Karpas-422 (cell line): ENCODE measurements at regions not wholly inside any gene's neighbourhood (a gene's known extent, or its start where the extent isn't known, plus 50 kb on each side); places are given as distances from the start of the nearest gene placed in this dataset.
"Not testable (repeated sequence)": the region's sequence is repeated elsewhere in the genome, so short reads cannot be mapped to it uniquely, and the experiment has no call there.

Source experiments
- DNase-seq: peaks from one replicate; pipeline ENCODE4 v3.0.0-alpha.2; 2015
- H2AFZ ChIP-seq: fragments of 200-600 bp; sonication (generic); 2 replicates; pipeline ENCODE4 v1.6.1; 2014; ENCODE audit warnings: antibody characterized with exemption, low read length, mixed read lengths
- H3K27ac ChIP-seq: fragments of 200-600 bp; sonication (generic); 2 replicates; pipeline ENCODE4 v1.5.1; 2014; ENCODE audit warnings: mild to moderate bottlenecking, low read length, moderate library complexity
- H3K27me3 ChIP-seq: fragments of 200-600 bp; sonication (generic); 2 replicates; pipeline ENCODE4 v1.6.1; 2014; ENCODE audit warnings: low read length, mixed read lengths
- H3K36me3 ChIP-seq: fragments of 200-600 bp; sonication (generic); 2 replicates; pipeline ENCODE4 v1.6.1; 2014; ENCODE audit warnings: low read length, mixed read lengths; ENCODE audit not compliant: insufficient read depth
- H3K4me1 ChIP-seq: fragments of 200-600 bp; sonication (generic); 2 replicates; pipeline ENCODE4 v1.6.1; 2014; ENCODE audit warnings: mild to moderate bottlenecking, low read length, mixed read lengths
- H3K4me2 ChIP-seq: fragments of 200-600 bp; sonication (generic); 2 replicates; pipeline ENCODE4 v1.6.1; 2014; ENCODE audit warnings: low read length, low read depth, mild to moderate bottlenecking; ENCODE audit not compliant: poor library complexity, severe bottlenecking
- H3K4me3 ChIP-seq: fragments of 200-600 bp; sonication (generic); 2 replicates; pipeline ENCODE4 v1.5.1; 2014; ENCODE audit warnings: mild to moderate bottlenecking, antibody characterized with exemption, low read length, mixed read lengths
- H3K79me2 ChIP-seq: fragments of 200-600 bp; sonication (generic); 2 replicates; pipeline ENCODE4 v1.6.1; 2014; ENCODE audit warnings: mild to moderate bottlenecking, low read length, mixed read lengths
- H3K9ac ChIP-seq: fragments of 200-600 bp; sonication (generic); 2 replicates; pipeline ENCODE4 v1.6.0; 2014; ENCODE audit warnings: low read length
- H3K9me2 ChIP-seq: fragments of 200-600 bp; sonication (generic), shearing (Covaris generic); replicated peaks from 2 replicates; pipeline ENCODE4 v1.6.0; 2014; ENCODE audit warnings: mild to moderate bottlenecking, low read length, moderate library complexity; ENCODE audit not compliant: insufficient read depth
- H3K9me3 ChIP-seq: fragments of 300-700, 200-600 bp; sonication (generic); 2 replicates; pipeline ENCODE4 v1.6.1; 2014; ENCODE audit warnings: low read length, mixed read lengths
- H4K20me1 ChIP-seq: fragments of 200-600 bp; sonication (generic); 2 replicates; pipeline ENCODE4 v1.6.1; 2014; ENCODE audit warnings: mild to moderate bottlenecking, antibody characterized with exemption, low read length, low read depth; ENCODE audit not compliant: insufficient read depth

DNA sequence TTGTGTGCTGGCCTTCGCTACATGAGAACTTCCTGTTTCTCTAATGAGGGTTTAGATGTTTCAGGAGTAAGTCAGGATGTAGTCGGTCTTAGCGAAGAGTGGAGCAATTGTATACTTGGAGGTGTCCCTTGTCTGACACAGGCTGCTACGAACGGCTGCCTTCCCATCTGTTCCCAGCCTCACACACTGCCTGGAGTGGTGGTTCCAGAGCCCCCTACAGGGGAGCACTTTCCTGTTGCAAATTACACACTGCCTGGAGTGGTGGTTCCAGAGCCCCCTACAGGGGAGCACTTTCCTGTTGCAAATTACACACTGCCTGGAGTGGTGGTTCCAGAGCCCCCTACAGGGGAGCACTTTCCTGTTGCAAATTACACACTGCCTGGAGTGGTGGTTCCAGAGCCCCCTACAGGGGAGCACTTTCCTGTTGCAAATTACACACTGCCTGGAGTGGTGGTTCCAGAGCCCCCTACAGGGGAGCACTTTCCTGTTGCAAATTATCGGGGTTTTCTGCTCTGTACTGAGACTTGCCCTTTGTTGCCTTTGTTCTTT lies 126.5 kb upstream of the L3MBTL4 start:
- H4K20me1 ChIP-seq, DNase-seq, H3K27ac ChIP-seq, H3K27me3 ChIP-seq, H3K9me2 ChIP-seq, H3K9me3 ChIP-seq, H3K9ac ChIP-seq, H2AFZ ChIP-seq, H3K4me2 ChIP-seq, H3K36me3 ChIP-seq, H3K4me3 ChIP-seq, H3K4me1 ChIP-seq, H3K79me2 ChIP-seq: not testable (repeated sequence)

DNA sequence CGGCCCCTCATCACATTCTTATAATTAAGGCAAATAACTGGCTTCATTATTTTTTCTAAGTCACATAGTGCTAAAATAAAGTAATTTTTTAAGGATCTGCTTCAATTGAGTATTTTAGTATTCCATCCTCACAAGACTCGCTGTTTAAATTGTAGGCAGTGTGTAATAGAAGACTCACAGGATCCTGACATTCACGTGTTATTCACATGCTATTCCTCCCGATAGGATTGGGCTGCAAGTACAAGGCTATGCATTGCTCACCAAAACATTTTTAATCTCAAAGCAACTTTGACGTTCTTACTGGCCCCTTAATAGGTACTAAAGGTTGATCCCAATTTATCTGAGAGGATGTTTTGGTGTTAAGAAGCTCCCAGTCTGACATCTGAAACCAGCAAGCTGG lies 127.6 kb upstream of the L3MBTL4 start:
- Histone ChIP-seq H3K4me1 (no peaks in the 10 kb centered on the region), H3K9ac (no peak overlapping the region), H3K9me3 (no peaks in the 10 kb centered on the region), H3K4me3 (no peak overlapping the region), H3K27me3 (no peaks in the 10 kb centered on the region), H4K20me1 (no peaks in the 10 kb centered on the region), H3K4me2 (no peak overlapping the region), H3K79me2 (no peaks in the 10 kb centered on the region), H3K27ac (no peak overlapping the region), H3K36me3 (no peaks in the 10 kb centered on the region), H3K9me2 (no peaks in the 10 kb centered on the region), H2AFZ (no peak overlapping the region)
- no peak for DNase-seq

DNA sequence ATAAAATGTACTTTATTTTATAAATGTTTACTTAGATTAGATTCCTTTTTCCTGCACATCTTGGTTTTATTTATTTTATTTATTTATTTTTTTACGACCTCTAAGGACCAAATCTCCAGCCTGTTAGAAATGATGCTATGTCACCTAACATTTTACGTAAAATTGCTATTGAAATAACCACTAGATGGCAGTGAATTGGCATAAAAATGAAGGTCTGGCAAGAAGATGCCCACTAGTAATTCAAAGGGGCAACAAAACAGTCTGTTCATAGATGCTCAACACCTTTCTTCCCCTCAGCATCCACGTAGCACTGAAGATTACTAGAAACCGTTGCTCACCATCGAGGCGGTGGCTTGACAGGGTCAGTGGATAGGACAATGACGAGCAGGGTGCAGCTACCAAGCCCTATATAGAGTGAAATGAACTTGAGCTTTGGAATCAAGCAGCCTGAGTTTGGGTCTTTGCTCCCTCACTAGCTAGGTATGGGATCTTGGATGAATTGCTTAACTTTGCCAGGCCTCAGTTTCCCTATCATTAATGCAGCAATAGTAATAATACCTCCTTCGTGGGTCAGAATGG lies 128.7 kb upstream of the L3MBTL4 start:
- no peaks in the 10 kb centered on the region for H3K27me3 ChIP-seq
- H3K27ac ChIP-seq: no peak overlapping the region
- no peaks in the 10 kb centered on the region for H3K9me2 ChIP-seq
- no peak overlapping the region for H3K9ac ChIP-seq
- DNase-seq: peak; percentile 68
- H3K36me3 ChIP-seq: no peaks in the 10 kb centered on the region
- H3K79me2 ChIP-seq: no peaks in the 10 kb centered on the region
- H3K4me2 ChIP-seq: no peak overlapping the region
- H3K9me3 ChIP-seq: no peaks in the 10 kb centered on the region
- H2AFZ ChIP-seq: no peak overlapping the region
- no peaks in the 10 kb centered on the region for H4K20me1 ChIP-seq
- H3K4me3 ChIP-seq: no peak overlapping the region
- H3K4me1 ChIP-seq: no peaks in the 10 kb centered on the region

DNA sequence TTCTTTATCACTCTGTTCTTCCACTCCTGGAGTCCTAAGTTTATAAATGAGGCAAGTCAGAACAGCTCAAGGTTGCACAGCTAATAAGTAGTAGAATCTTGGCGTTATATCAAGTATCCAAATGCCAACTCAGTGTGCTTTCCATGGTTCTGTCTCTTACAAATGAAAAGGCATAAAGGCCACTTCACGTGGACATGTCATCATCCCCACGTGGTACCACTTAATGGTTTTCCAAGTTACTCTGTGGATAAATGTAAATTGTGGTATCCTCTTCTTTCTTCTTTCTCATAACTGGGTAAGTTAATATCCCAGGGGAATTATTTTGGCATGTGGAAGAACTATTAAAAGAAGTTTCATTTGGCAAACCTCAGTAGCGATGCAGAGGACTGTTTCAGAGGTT lies 131.5 kb upstream of the L3MBTL4 start:
- Histone ChIP-seq H3K4me1 (no peaks in the 10 kb centered on the region), H3K9me2 (no peaks in the 10 kb centered on the region), H3K27ac (no peak overlapping the region), H3K79me2 (no peaks in the 10 kb centered on the region), H3K27me3 (no peaks in the 10 kb centered on the region), H4K20me1 (no peaks in the 10 kb centered on the region), H2AFZ (no peak overlapping the region), H3K4me3 (no peak overlapping the region), H3K9ac (no peak overlapping the region), H3K36me3 (no peaks in the 10 kb centered on the region), H3K4me2 (no peak overlapping the region), H3K9me3 (no peaks in the 10 kb centered on the region)
- DNase-seq: no peak

DNA sequence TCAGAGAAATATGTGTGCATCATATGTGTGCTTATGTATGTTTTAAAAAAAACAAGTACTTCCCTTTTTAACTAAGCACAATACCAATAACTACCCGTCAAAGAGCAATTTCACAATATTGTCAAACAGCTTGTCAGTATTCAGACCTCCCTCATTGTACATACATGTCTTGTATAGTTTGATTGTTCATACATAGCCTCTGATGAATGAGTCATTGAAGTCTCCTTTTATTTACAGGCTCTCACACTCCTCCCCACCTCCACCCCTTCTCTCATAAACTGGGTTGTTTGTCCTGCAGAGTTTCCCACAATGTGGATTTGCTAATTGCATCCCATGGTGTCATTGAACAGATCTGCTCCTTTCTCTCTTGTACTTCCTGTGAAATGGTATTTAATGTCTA lies 132.8 kb upstream of the L3MBTL4 start:
- Histone ChIP-seq H2AFZ (no peak overlapping the region), H3K9me3 (no peaks in the 10 kb centered on the region), H3K4me2 (no peak overlapping the region), H3K9ac (no peak overlapping the region), H3K4me3 (no peak overlapping the region), H3K79me2 (no peaks in the 10 kb centered on the region), H4K20me1 (no peaks in the 10 kb centered on the region), H3K27ac (no peak overlapping the region), H3K27me3 (no peaks in the 10 kb centered on the region), H3K36me3 (no peaks in the 10 kb centered on the region), H3K4me1 (no peaks in the 10 kb centered on the region), H3K9me2 (no peaks in the 10 kb centered on the region)
- DNase-seq: no peak

DNA sequence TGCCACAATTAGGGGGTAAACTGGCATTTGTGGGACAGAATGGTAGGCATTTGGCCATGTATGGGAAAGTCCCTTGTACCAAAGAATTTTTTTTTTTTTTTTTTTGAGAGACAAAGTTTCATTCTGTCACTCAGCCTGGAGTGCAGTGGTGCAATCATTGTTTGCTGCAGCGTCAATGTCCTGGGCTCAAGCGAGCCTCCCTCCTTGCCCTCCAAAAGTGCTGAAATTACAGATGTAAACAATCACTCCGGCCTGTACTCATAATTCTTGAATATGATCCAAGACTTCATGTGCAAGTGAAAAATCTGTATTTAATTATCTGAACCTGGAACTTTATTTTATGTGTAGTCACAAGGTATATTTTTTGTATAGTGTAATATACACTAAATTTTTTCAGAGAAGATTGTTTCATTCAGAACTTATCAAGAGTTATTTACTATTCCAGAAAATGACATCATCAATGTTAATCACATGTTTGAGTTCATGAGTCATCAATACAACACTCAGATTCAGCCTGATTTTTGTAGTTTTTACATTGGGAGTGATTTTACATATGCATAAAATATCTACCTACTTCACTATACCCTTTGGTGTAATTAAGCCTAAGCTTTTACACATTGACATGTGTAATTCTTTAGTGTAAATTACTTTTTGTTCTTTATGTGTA lies 138.7 kb upstream of the L3MBTL4 start:
- Histone ChIP-seq H3K4me3 (no peak overlapping the region), H3K4me1 (no peaks in the 10 kb centered on the region), H3K79me2 (no peaks in the 10 kb centered on the region), H4K20me1 (no peaks in the 10 kb centered on the region), H3K27me3 (no peaks in the 10 kb centered on the region), H3K9me3 (no peaks in the 10 kb centered on the region), H3K9me2 (no peaks in the 10 kb centered on the region), H3K36me3 (no peaks in the 10 kb centered on the region), H2AFZ (no peak overlapping the region), H3K4me2 (no peak overlapping the region), H3K27ac (no peak overlapping the region), H3K9ac (no peak overlapping the region)
- DNase-seq: no peak

DNA sequence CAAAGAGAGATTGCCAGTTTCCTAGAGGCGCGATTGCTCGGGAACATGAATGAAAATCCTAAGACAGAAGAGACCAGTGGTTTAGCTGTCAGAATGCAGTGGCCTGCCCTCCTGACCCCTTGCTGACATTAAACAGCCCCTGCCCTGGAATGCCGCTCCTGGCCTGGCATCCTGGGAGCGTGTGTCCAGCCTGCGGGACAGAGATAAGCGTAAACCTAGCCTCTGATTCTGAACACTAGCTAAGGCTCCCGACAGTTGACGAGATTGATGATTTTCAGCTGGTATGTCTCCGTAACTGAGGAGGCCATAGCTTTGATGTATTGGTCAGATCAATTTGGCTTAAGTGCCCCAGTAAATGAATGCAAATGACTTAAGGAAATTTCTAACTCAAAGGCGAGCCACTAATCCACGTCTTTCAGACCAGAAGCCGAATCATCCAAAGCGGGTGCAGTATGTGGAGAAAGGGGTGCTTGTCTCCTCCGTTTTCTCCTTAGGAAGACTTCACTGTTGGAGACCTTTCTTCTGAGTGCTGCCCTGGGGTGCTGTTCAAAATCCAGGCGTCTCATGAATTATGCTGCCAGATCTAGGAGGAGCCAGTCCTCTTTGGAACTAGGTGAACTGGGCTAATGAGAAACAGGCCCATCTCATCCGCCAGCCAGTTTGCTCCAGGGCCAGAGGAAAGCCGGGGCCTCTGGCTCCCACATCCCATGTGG lies 142.5 kb upstream of the L3MBTL4 start:
- H4K20me1 ChIP-seq: no peaks in the 10 kb centered on the region
- H3K27ac ChIP-seq: no peak overlapping the region
- no peak for DNase-seq
- no peaks in the 10 kb centered on the region for H3K4me1 ChIP-seq
- H2AFZ ChIP-seq: no peak overlapping the region
- H3K79me2 ChIP-seq: no peaks in the 10 kb centered on the region
- no peaks in the 10 kb centered on the region for H3K36me3 ChIP-seq
- no peaks in the 10 kb centered on the region for H3K9me3 ChIP-seq
- H3K9me2 ChIP-seq: no peaks in the 10 kb centered on the region
- H3K4me3 ChIP-seq: no peak overlapping the region
- H3K4me2 ChIP-seq: no peak overlapping the region
- no peak overlapping the region for H3K9ac ChIP-seq
- no peaks in the 10 kb centered on the region for H3K27me3 ChIP-seq

DNA sequence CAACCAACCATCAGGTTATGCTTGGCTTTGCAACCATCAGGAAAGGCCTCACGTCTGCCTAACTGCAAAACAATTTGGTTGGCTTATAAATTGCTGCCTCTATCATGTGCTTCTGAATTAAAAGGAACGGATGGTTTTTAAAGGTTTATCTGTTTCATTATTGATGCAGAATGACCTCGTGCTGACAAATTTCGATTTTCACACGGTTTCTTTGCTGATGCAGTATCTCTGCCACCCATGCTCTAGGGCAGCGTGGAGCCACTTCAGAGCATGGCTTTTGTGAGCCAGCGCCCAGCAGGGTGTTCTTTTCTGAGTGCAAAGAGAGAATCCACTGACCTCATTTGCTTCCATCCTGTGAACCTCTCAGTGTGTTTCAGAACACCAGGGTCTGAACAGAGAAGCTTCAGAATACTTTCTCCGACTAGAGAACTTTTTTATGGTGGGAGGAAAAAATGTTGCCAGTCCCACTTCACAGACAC lies 143.1 kb upstream of the L3MBTL4 start:
- Histone ChIP-seq H3K36me3 (no peaks in the 10 kb centered on the region), H3K4me3 (no peak overlapping the region)

More for the DNA sequence above, 143.1 kb upstream of the L3MBTL4 start:
- Histone ChIP-seq H3K27me3 (no peaks in the 10 kb centered on the region), H3K4me1 (no peaks in the 10 kb centered on the region), H2AFZ (no peak overlapping the region), H3K9me3 (no peaks in the 10 kb centered on the region), H3K4me2 (no peak overlapping the region), H3K27ac (no peak overlapping the region), H3K9ac (no peak overlapping the region), H4K20me1 (no peaks in the 10 kb centered on the region), H3K79me2 (no peaks in the 10 kb centered on the region), H3K9me2 (no peaks in the 10 kb centered on the region)
- DNase-seq: no peak
